Karpas-422 (cell line): ENCODE measurements at regions not wholly inside any gene's neighbourhood (a gene's known extent, or its start where the extent isn't known, plus 50 kb on each side); places are given as distances from the start of the nearest gene placed in this dataset.

Source experiments
- DNase-seq: peaks from one replicate; pipeline ENCODE4 v3.0.0-alpha.2; 2015
- H2AFZ ChIP-seq: fragments of 200-600 bp; sonication (generic); 2 replicates; pipeline ENCODE4 v1.6.1; 2014; ENCODE audit warnings: antibody characterized with exemption, low read length, mixed read lengths
- H3K27ac ChIP-seq: fragments of 200-600 bp; sonication (generic); 2 replicates; pipeline ENCODE4 v1.5.1; 2014; ENCODE audit warnings: mild to moderate bottlenecking, low read length, moderate library complexity
- H3K27me3 ChIP-seq: fragments of 200-600 bp; sonication (generic); 2 replicates; pipeline ENCODE4 v1.6.1; 2014; ENCODE audit warnings: low read length, mixed read lengths
- H3K36me3 ChIP-seq: fragments of 200-600 bp; sonication (generic); 2 replicates; pipeline ENCODE4 v1.6.1; 2014; ENCODE audit warnings: low read length, mixed read lengths; ENCODE audit not compliant: insufficient read depth
- H3K4me1 ChIP-seq: fragments of 200-600 bp; sonication (generic); 2 replicates; pipeline ENCODE4 v1.6.1; 2014; ENCODE audit warnings: mild to moderate bottlenecking, low read length, mixed read lengths
- H3K4me2 ChIP-seq: fragments of 200-600 bp; sonication (generic); 2 replicates; pipeline ENCODE4 v1.6.1; 2014; ENCODE audit warnings: low read length, low read depth, mild to moderate bottlenecking; ENCODE audit not compliant: poor library complexity, severe bottlenecking
- H3K4me3 ChIP-seq: fragments of 200-600 bp; sonication (generic); 2 replicates; pipeline ENCODE4 v1.5.1; 2014; ENCODE audit warnings: mild to moderate bottlenecking, antibody characterized with exemption, low read length, mixed read lengths
- H3K79me2 ChIP-seq: fragments of 200-600 bp; sonication (generic); 2 replicates; pipeline ENCODE4 v1.6.1; 2014; ENCODE audit warnings: mild to moderate bottlenecking, low read length, mixed read lengths
- H3K9ac ChIP-seq: fragments of 200-600 bp; sonication (generic); 2 replicates; pipeline ENCODE4 v1.6.0; 2014; ENCODE audit warnings: low read length
- H3K9me2 ChIP-seq: fragments of 200-600 bp; sonication (generic), shearing (Covaris generic); replicated peaks from 2 replicates; pipeline ENCODE4 v1.6.0; 2014; ENCODE audit warnings: mild to moderate bottlenecking, low read length, moderate library complexity; ENCODE audit not compliant: insufficient read depth
- H3K9me3 ChIP-seq: fragments of 300-700, 200-600 bp; sonication (generic); 2 replicates; pipeline ENCODE4 v1.6.1; 2014; ENCODE audit warnings: low read length, mixed read lengths
- H4K20me1 ChIP-seq: fragments of 200-600 bp; sonication (generic); 2 replicates; pipeline ENCODE4 v1.6.1; 2014; ENCODE audit warnings: mild to moderate bottlenecking, antibody characterized with exemption, low read length, low read depth; ENCODE audit not compliant: insufficient read depth

DNA sequence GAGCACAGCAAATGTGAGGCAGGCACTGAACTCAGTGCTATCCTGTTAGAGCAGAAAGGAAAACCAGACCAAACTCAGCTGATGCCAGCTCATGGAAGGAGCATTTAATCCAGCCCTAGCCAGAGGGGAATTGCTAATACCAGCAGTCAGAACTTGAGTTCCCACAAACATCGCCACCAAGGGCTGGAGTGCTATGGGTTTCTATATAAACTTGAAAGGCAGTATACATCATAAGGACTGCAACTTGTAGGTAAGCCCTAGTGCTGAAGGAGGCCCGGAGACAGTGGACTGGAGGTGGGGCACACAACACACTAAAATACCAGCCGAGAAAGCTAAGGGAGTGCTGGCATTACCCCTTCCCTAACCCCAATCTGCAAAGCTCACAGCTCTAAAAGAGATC, 440.2 kb downstream of the PRR32 start:
- DNase-seq = no peak
- no peaks in the 10 kb centered on the region for H4K20me1 ChIP-seq
- H3K4me1 ChIP-seq = no peaks in the 10 kb centered on the region
- H3K9ac ChIP-seq = no peak overlapping the region
- H3K79me2 ChIP-seq = no peaks in the 10 kb centered on the region
- H3K4me2 ChIP-seq = no peak overlapping the region
- H3K4me3 ChIP-seq = no peak overlapping the region
- no peaks in the 10 kb centered on the region for H3K36me3 ChIP-seq
- no peaks in the 10 kb centered on the region for H3K27me3 ChIP-seq
- H3K9me3 ChIP-seq = peaks cover 23% of the 10 kb centered on the region
- no peaks in the 10 kb centered on the region for H3K9me2 ChIP-seq
- no peak overlapping the region for H3K27ac ChIP-seq
- H2AFZ ChIP-seq = no peak overlapping the region

DNA sequence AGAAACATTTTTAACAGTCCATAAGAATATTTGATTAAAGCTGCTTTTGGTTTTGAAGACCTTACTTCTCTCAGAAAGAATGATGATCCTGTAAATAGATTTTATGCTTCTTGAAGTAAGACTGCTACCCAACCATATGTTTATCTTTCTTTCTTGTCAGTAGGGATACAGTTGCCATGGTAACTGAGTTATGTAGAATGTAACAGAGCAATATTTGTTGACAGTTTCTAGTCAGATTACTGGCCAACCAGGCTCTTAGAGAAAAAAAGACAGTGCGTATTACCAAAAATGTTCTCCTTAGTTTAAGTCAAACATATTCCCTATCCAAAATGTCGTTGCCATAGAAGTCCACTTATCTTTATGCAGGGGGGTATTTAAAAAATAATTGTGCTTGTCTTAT, 456.8 kb downstream of the PRR32 start:
- no peaks in the 10 kb centered on the region for H3K9me2 ChIP-seq
- H3K4me2 ChIP-seq = no peak overlapping the region
- H3K36me3 ChIP-seq = no peaks in the 10 kb centered on the region
- no peak overlapping the region for H3K4me3 ChIP-seq
- H3K27ac ChIP-seq = no peak overlapping the region
- no peaks in the 10 kb centered on the region for H3K27me3 ChIP-seq
- H4K20me1 ChIP-seq = no peaks in the 10 kb centered on the region
- H2AFZ ChIP-seq = no peak overlapping the region
- no peak overlapping the region for H3K9ac ChIP-seq
- DNase-seq = no peak
- H3K9me3 ChIP-seq = peaks cover 16% of the 10 kb centered on the region
- no peaks in the 10 kb centered on the region for H3K4me1 ChIP-seq
- no peaks in the 10 kb centered on the region for H3K79me2 ChIP-seq

DNA sequence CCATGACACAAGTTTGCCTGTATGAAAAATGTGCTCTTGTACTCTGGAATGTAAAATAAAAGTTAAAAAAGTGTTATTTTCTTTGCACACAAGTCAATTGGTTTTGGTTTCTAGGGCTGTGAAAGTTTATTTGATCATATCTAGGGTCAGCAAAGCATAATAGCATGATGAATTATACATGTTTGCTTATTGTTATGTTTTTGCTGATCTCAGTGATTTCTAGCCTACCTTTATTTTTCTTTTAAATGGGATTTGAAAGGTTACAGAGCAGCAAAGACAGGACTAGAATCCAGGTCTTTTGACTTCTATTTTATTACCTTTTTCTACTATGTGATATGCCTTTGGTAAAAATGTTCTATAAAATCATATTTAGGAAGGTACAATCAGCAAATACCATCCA, 481.0 kb downstream of the PRR32 start:
- no peaks in the 10 kb centered on the region for H3K27me3 ChIP-seq
- no peak overlapping the region for H3K4me3 ChIP-seq
- DNase-seq = no peak
- peaks cover 28% of the 10 kb centered on the region for H3K9me3 ChIP-seq
- H3K4me2 ChIP-seq = no peak overlapping the region
- H3K27ac ChIP-seq = no peak overlapping the region
- no peaks in the 10 kb centered on the region for H3K4me1 ChIP-seq
- no peaks in the 10 kb centered on the region for H3K36me3 ChIP-seq
- H3K9ac ChIP-seq = no peak overlapping the region
- H2AFZ ChIP-seq = no peak overlapping the region
- H4K20me1 ChIP-seq = no peaks in the 10 kb centered on the region
- H3K79me2 ChIP-seq = no peaks in the 10 kb centered on the region
- no peaks in the 10 kb centered on the region for H3K9me2 ChIP-seq

DNA sequence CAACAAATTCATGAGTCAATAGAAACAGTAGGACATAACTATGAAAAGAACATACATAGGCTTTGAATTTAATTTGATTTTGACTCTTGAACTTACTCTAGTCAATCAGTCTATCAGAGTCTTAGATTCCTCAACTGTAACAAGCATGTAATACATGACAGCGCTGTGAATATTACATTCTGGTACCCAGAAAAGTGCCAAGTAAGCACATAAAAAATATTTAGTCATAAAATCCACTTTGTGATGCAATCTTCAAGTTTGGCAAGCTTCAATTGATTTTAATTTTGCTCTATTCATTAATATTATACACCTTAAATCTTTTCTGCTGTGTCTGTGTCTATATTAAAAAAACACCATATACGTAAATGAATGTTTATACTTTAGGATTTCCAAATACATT, 483.3 kb downstream of the PRR32 start:
- Histone ChIP-seq H3K4me1 (no peaks in the 10 kb centered on the region), H3K4me3 (no peak overlapping the region), H3K9ac (no peak overlapping the region), H4K20me1 (no peaks in the 10 kb centered on the region), H3K36me3 (no peaks in the 10 kb centered on the region), H3K9me3 (peaks cover 22% of the 10 kb centered on the region), H3K27me3 (no peaks in the 10 kb centered on the region), H2AFZ (no peak overlapping the region), H3K79me2 (no peaks in the 10 kb centered on the region), H3K27ac (no peak overlapping the region), H3K4me2 (no peak overlapping the region), H3K9me2 (no peaks in the 10 kb centered on the region)
- no peak for DNase-seq

DNA sequence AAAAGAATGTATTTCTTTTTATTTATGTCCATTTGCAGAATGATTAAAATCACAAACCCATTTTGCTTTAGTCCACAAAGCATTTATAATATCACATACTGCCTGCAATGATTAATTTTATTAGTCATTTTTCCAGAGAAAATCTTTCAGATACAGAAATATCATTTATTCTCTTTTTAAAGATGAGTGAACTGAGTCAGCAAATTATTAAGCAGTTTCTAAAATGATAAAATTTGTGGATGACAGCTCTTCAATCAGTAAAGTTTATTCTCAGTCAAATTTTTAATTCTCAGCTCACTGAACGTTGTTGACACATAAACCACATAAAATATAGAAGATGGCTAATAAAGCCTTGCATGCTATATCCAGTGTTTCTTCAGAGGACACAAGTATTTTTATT, 485.5 kb downstream of the PRR32 start:
- no peaks in the 10 kb centered on the region for H3K27me3 ChIP-seq
- no peak overlapping the region for H3K4me3 ChIP-seq

DNA sequence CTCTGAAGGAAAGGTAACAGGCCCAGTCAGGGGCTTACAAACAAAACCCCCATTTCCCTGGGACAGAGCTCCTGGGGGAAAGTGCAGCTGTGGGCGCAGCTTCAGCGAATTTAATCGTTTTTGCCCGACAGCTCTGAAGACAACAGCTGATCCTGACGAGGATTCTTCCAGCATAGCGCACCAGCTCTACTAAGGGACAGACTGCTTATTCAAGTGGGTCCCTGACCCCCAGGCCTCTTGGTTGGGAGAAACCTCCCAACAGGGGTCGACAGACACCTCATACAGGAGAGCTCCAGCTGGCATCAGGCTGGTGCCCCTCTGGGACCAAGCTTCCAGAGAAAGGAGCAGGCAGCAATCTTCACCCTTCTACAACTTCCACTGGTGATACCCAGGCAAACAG, 486.7 kb downstream of the PRR32 start:
- H3K9ac ChIP-seq = no peak overlapping the region
- H3K27me3 ChIP-seq = no peaks in the 10 kb centered on the region
- no peaks in the 10 kb centered on the region for H3K79me2 ChIP-seq
- H2AFZ ChIP-seq = no peak overlapping the region
- H3K9me3 ChIP-seq = peaks cover 14% of the 10 kb centered on the region
- H4K20me1 ChIP-seq = no peaks in the 10 kb centered on the region
- H3K4me3 ChIP-seq = no peak overlapping the region
- no peaks in the 10 kb centered on the region for H3K4me1 ChIP-seq
- no peak overlapping the region for H3K27ac ChIP-seq
- no peaks in the 10 kb centered on the region for H3K9me2 ChIP-seq
- no peaks in the 10 kb centered on the region for H3K36me3 ChIP-seq
- no peak for DNase-seq
- H3K4me2 ChIP-seq = no peak overlapping the region

More for the DNA sequence above, 485.5 kb downstream of the PRR32 start:
- DNase-seq = no peak
- Histone ChIP-seq H3K4me2 (no peak overlapping the region), H3K4me1 (no peaks in the 10 kb centered on the region), H3K79me2 (no peaks in the 10 kb centered on the region), H3K9ac (no peak overlapping the region), H3K36me3 (no peaks in the 10 kb centered on the region), H2AFZ (no peak overlapping the region), H3K9me2 (no peaks in the 10 kb centered on the region), H4K20me1 (no peaks in the 10 kb centered on the region), H3K9me3 (peaks cover 14% of the 10 kb centered on the region), H3K27ac (no peak overlapping the region)

DNA sequence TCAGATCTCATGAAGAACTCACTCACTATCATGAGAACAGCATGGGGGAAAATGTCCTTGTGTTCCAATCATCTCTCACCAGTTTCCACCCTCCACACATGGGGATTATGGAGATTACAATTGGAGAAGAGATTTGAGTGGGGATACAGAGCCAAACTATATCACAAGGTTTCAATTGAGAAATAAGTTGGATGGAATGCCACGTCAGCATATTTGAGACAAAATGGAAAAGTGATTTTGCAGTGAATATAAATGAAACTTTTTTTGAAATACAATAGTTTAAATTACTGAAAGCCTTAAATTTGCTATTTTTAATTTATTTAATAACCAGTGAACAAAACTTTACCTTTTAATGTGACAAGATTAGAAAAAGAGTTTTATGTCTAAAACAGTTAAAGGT, 494.1 kb downstream of the PRR32 start:
- no peak overlapping the region for H2AFZ ChIP-seq
- no peak overlapping the region for H3K9ac ChIP-seq
- H3K36me3 ChIP-seq = no peaks in the 10 kb centered on the region
- no peak overlapping the region for H3K4me2 ChIP-seq
- H3K4me1 ChIP-seq = no peaks in the 10 kb centered on the region
- no peaks in the 10 kb centered on the region for H3K27me3 ChIP-seq
- DNase-seq = no peak
- H3K27ac ChIP-seq = no peak overlapping the region
- H4K20me1 ChIP-seq = no peaks in the 10 kb centered on the region
- H3K79me2 ChIP-seq = no peaks in the 10 kb centered on the region
- H3K4me3 ChIP-seq = no peak overlapping the region
- H3K9me3 ChIP-seq = peaks cover 15% of the 10 kb centered on the region; the same call in 1 of the 2 replicates
- H3K9me2 ChIP-seq = no peaks in the 10 kb centered on the region

DNA sequence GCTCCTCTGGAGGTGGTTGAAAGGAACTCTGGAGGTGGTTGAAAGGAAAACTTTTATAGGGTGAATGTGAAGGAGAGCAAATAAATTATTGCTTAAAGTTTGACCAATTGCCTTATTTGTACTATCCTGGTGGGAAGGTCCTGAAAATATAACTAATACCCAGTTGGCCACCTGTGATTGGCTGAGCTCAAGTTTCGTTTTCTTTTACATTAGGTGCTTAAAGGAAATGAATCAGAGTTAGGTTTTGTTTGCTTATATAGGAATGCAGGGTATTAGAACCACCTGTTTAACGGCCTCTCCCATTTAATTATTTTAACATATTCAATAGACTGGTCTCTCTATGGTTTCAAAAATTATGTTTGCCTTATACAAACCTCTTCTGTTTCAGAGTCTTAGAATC, 497.6 kb downstream of the PRR32 start:
- no peak for DNase-seq
- Histone ChIP-seq H3K9ac (no peak overlapping the region), H3K4me3 (no peak overlapping the region), H3K4me2 (no peak overlapping the region), H3K9me2 (no peaks in the 10 kb centered on the region), H3K79me2 (no peaks in the 10 kb centered on the region), H3K9me3 (peaks cover 21% of the 10 kb centered on the region), H3K36me3 (no peaks in the 10 kb centered on the region), H2AFZ (no peak overlapping the region), H3K27ac (no peak overlapping the region), H4K20me1 (no peaks in the 10 kb centered on the region), H3K27me3 (no peaks in the 10 kb centered on the region), H3K4me1 (no peaks in the 10 kb centered on the region)

DNA sequence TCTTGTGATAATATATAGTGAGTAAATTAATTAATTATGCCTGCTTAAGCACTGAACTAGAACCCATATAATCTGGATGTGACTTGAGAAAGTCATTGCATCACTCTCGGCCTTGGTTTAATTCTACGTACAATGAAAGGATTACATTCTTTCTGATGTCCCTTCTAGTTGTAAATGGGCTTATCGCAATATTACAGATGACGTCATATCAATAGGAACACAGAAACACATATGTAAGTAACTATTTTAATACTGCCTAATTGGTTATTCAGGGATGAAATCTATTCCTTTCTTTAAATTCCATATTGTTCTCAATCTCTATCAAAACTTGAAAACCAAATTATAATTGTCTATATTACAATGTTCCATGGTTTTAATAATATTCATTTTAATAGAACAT, 504.6 kb downstream of the PRR32 start:
- no peaks in the 10 kb centered on the region for H3K36me3 ChIP-seq

More for the DNA sequence above, 504.6 kb downstream of the PRR32 start:
- Histone ChIP-seq H3K27me3 (no peaks in the 10 kb centered on the region), H2AFZ (no peak overlapping the region), H3K4me2 (no peak overlapping the region), H3K4me1 (no peaks in the 10 kb centered on the region), H3K27ac (no peak overlapping the region), H3K79me2 (no peaks in the 10 kb centered on the region), H4K20me1 (no peaks in the 10 kb centered on the region), H3K9me2 (no peaks in the 10 kb centered on the region), H3K4me3 (no peak overlapping the region), H3K9me3 (peaks cover 25% of the 10 kb centered on the region), H3K9ac (no peak overlapping the region)
- no peak for DNase-seq
